B cell (primary cell): ENCODE measurements at regions not wholly inside any gene's neighbourhood (a gene's known extent, or its start where the extent isn't known, plus 50 kb on each side); places are given as distances from the start of the nearest gene placed in this dataset.

ENCODE experiments used
- ATAC-seq: fragments of 200-7000 bp; cut with Tn5 transposase; one replicate; pipeline ENCODE4 v1.10.0; 2021; ENCODE audit warnings: low read depth, mild to moderate bottlenecking, moderate number of reproducible peaks, moderate library complexity
- CTCF ChIA-PET: fragments of 350-600 bp; sonication (Branson Sonifier 250); formaldehyde crosslinking; loops from one replicate; lab custom pipeline; 2021; ENCODE audit warnings: antibody characterized with exemption, inconsistent platforms; lab: Charles Lee
- POLR2A ChIA-PET: fragments of 350-600 bp; sonication (Branson Sonifier 250); formaldehyde crosslinking; loops from one replicate; lab custom pipeline; 2021; ENCODE audit warnings: antibody characterized with exemption; lab: Charles Lee
- DNase-seq: peaks from one replicate; pipeline ENCODE4 v3.0.0; 2013
- H2AFZ ChIP-seq: 2 replicates; pipeline ENCODE4 v1.6.1; 2012; ENCODE audit warnings: mild to moderate bottlenecking, low read depth, low read length; ENCODE audit not compliant: insufficient read depth, poor library complexity, severe bottlenecking
- H3K27ac ChIP-seq, 2 donors: 1 replicate in 1 of 2; 2 replicates in 1 of 2; pipeline ENCODE4 v1.5.1; 2012 to 2013; ENCODE audit warnings: low read length in 2 of 2, mild to moderate bottlenecking in 2 of 2, moderate library complexity in 1 of 2
- H3K27me3 ChIP-seq, 4 experiments: fragments of 200-600 bp in 1 of 4; sonication (generic) in 1 of 4; replicated peaks in 1 of 4; 1 replicate in 2 of 4; 2 replicates in 2 of 4; pipeline versions ENCODE4 v1.6.1 to v1.7.0; 2013 to 2016; ENCODE audit warnings: low read length in 3 of 4, mild to moderate bottlenecking in 2 of 4, mixed read lengths in 1 of 4, moderate library complexity in 1 of 4; ENCODE audit not compliant: insufficient read depth in 4 of 4, control insufficient read depth in 3 of 4; ENCODE audit errors: control extremely low read depth in 1 of 4
- H3K36me3 ChIP-seq, 2 experiments: replicated peaks in 1 of 2; 1 replicate in 1 of 2; 2 replicates in 1 of 2; pipeline versions ENCODE4 v1.6.1 to v1.7.1; 2013; ENCODE audit warnings: low read length in 1 of 2; ENCODE audit not compliant: insufficient read depth in 2 of 2, control insufficient read depth in 1 of 2; ENCODE audit errors: control extremely low read depth in 1 of 2, extremely low read depth in 1 of 2
- H3K4me1 ChIP-seq, 2 donors: fragments of 200-600 bp in 1 of 2; sonication (generic) in 1 of 2; 1 replicate in 1 of 2; 2 replicates in 1 of 2; pipeline versions ENCODE4 v1.5.1 to v1.6.1; 2013 to 2017; ENCODE audit warnings: low read length in 2 of 2; ENCODE audit not compliant: control insufficient read depth in 2 of 2, insufficient read depth in 2 of 2
- H3K4me2 ChIP-seq: replicated peaks from 2 replicates; pipeline ENCODE3; 2012; ENCODE audit warnings: mild to moderate bottlenecking, low read depth, low read length; ENCODE audit not compliant: poor library complexity, severe bottlenecking
- H3K4me3 ChIP-seq, 5 experiments: fragments of 200-600 bp in 1 of 5; sonication (generic) in 1 of 5; 1 replicate in 3 of 5; 2 replicates in 2 of 5; pipeline versions ENCODE4 v1.5.1 to v1.7.0; 2011 to 2016; ENCODE audit warnings: low read length in 4 of 5, mild to moderate bottlenecking in 4 of 5, low read depth in 2 of 5, control low read depth in 1 of 5, moderate library complexity in 1 of 5; ENCODE audit not compliant: insufficient read depth in 1 of 5; ENCODE audit errors: control extremely low read depth in 1 of 5, extremely low read depth in 1 of 5
- H3K79me2 ChIP-seq: fragments of 200-600 bp; sonication (generic); one replicate; pipeline ENCODE4 v1.6.0; 2016; ENCODE audit warnings: low read length; ENCODE audit not compliant: control insufficient read depth, insufficient read depth
- H3K9ac ChIP-seq: fragments of 200-600 bp; sonication (generic); 2 replicates; pipeline ENCODE4 v1.6.1; 2017; ENCODE audit warnings: mild to moderate bottlenecking, low read length, moderate library complexity
- H3K9me3 ChIP-seq, 3 donors: one replicate each; pipeline versions ENCODE4 v1.6.1 to v1.7.1; 2013; ENCODE audit warnings: low read length in 2 of 3; ENCODE audit not compliant: control insufficient read depth in 2 of 3, insufficient read depth in 1 of 3; ENCODE audit errors: control extremely low read depth in 1 of 3
- H4K20me1 ChIP-seq: 2 replicates; pipeline ENCODE4 v1.6.0; 2012; ENCODE audit warnings: mild to moderate bottlenecking, low read length; ENCODE audit not compliant: insufficient read depth, control insufficient read depth, poor library complexity, severe bottlenecking
- H3K27ac Mint-ChIP-seq: one replicate; pipeline ENCODE4 v1.8.0; 2021; ENCODE audit warnings: mixed read lengths
- H3K27me3 Mint-ChIP-seq: one replicate; pipeline ENCODE4 v1.8.0; 2021; ENCODE audit warnings: mixed read lengths
- H3K4me1 Mint-ChIP-seq: one replicate; pipeline ENCODE4 v1.8.0; 2021; ENCODE audit warnings: mixed read lengths
- H3K4me3 Mint-ChIP-seq: one replicate; pipeline ENCODE4 v1.8.0; 2021; ENCODE audit warnings: mixed read lengths
- H3K9me3 Mint-ChIP-seq: one replicate; pipeline ENCODE4 v1.8.0; 2022; ENCODE audit warnings: mixed read lengths; ENCODE audit not compliant: insufficient read depth
- CTCF ChIP-seq: fragments of 200-600 bp; IDR thresholded peaks from one replicate; pipeline ENCODE4 v1.8.0; 2022; ENCODE audit warnings: antibody characterized with exemption, mild to moderate bottlenecking
- EZH2 ChIP-seq: IDR thresholded peaks from 2 replicates; pipeline ENCODE4 v1.6.1; 2012; ENCODE audit warnings: borderline replicate concordance, low read depth, mild to moderate bottlenecking, moderate library complexity, low read length; ENCODE audit not compliant: insufficient read depth, poor library complexity, severe bottlenecking
- WGBS: methylation state at CpG from one replicate; pipeline ENCODE4 v1.1.5; 2013; ENCODE audit warnings: missing lambda C conversion rate; ENCODE audit not compliant: insufficient coverage; 5-methylcytosine and 5-hydroxymethylcytosine counted together
- intact Hi-C: fragments of 100-400 bp; cut with micrococcal nuclease; formaldehyde crosslinking; loops from one replicate; pipeline ENCODE4 v1.10.0; 2022

GRCh38 chr9:79257790-79258351, 313.9 kb upstream of the TLE4 start:
- ChIA-PET CTCF (no interaction called here), POLR2A (no interaction called here)
- Histone ChIP-seq H3K9ac (no peak overlapping the region), H3K27ac (no peak overlapping the region), H3K9me3 (peaks cover 0 to 3% (median 0%) of the 10 kb centered on the region in 3 donors), H3K27me3 (peaks cover 0 to 36% (median 18%) of the 10 kb centered on the region in 4 experiments), H3K4me2 (no peak overlapping the region), H3K4me3 (no peak overlapping the region), H3K79me2 (no peaks in the 10 kb centered on the region), H3K4me1 (peaks cover 0 to 3% of the 10 kb centered on the region in 2 donors), H2AFZ (no peak overlapping the region), H4K20me1 (no peaks in the 10 kb centered on the region), H3K36me3 (no peaks in the 10 kb centered on the region)
- Mint-ChIP-seq H3K4me3 (no peak overlapping the region), H3K4me1 (no peaks in the 10 kb centered on the region), H3K27me3 (peaks cover 20% of the 10 kb centered on the region), H3K9me3 (no peaks in the 10 kb centered on the region), H3K27ac (no peak overlapping the region)
- TF ChIP-seq EZH2 (no peak), CTCF (no peak)
- ATAC-seq = no peak
- intact Hi-C loops = no loop called here
- 83% methylated on average over 15 of the region's 21 CpGs for WGBS
- no peak for DNase-seq

GRCh38 chr9:79259858-79260257, 311.9 kb upstream of the TLE4 start:
- H3K9me3 Mint-ChIP-seq = no peaks in the 10 kb centered on the region
- 4% methylated on average over 2 of the region's 4 CpGs for WGBS
- H3K4me3 Mint-ChIP-seq = no peak overlapping the region
- no peaks in the 10 kb centered on the region for H3K4me1 Mint-ChIP-seq
- peaks cover 0 to 3% of the 10 kb centered on the region in 2 donors for H3K4me1 ChIP-seq
- peaks cover 0 to 3% (median 0%) of the 10 kb centered on the region in 3 donors for H3K9me3 ChIP-seq
- H3K4me3 ChIP-seq = no peak overlapping the region
- H3K36me3 ChIP-seq = no peaks in the 10 kb centered on the region
- peaks cover 23% of the 10 kb centered on the region for H3K27me3 Mint-ChIP-seq
- no peaks in the 10 kb centered on the region for H4K20me1 ChIP-seq
- no peak for ATAC-seq
- TF ChIP-seq CTCF (no peak), EZH2 (no peak)
- no peak overlapping the region for H2AFZ ChIP-seq
- ChIA-PET CTCF (no interaction called here), POLR2A (no interaction called here)
- H3K27ac Mint-ChIP-seq = no peak overlapping the region
- H3K79me2 ChIP-seq = no peaks in the 10 kb centered on the region
- DNase-seq = no peak
- H3K27me3 ChIP-seq = peaks cover 0 to 47% (median 25%) of the 10 kb centered on the region in 4 experiments
- no peak overlapping the region for H3K27ac ChIP-seq
- intact Hi-C loops = no loop called here
- H3K4me2 ChIP-seq = no peak overlapping the region
- no peak overlapping the region for H3K9ac ChIP-seq
